Hypothalamus (tissue), 51 donors: ENCODE measurements at regions not wholly inside any gene's neighbourhood (a gene's known extent, or its start where the extent isn't known, plus 50 kb on each side); places are given as distances from the start of the nearest gene placed in this dataset.
"Not testable (repeated sequence)": the region's sequence is repeated elsewhere in the genome, so short reads cannot be mapped to it uniquely, and the experiment has no call there.

Source experiments
- DNase-seq, 51 donors: peaks; one replicate each; lab custom pipeline; 2025; lab: John Stamatoyannopoulos, UW

GRCh38 chr9:38259056-38259455, 133.4 kb upstream of the ALDH1B1 start:
- DNase-seq: no peak

GRCh38 chr9:38257626-38258215, 134.8 kb upstream of the ALDH1B1 start:
- DNase-seq: no peak

- no peak for DNase-seq
These were observed 136.0 kb upstream of the ALDH1B1 start for GRCh38 chr9:38256461-38256860.

- no peak for DNase-seq
These were observed 136.9 kb upstream of the ALDH1B1 start for GRCh38 chr9:38255599-38255998.

GRCh38 chr9:38254756-38255155, 137.7 kb upstream of the ALDH1B1 start:
- no peak for DNase-seq

GRCh38 chr9:38254151-38254550, 138.4 kb upstream of the ALDH1B1 start:
- no peak for DNase-seq

GRCh38 chr9:38253200-38253599, 139.3 kb upstream of the ALDH1B1 start:
- DNase-seq: no peak

- DNase-seq: no peak
These were observed 141.3 kb upstream of the ALDH1B1 start for GRCh38 chr9:38251036-38251860.

- DNase-seq: no peak
These were observed 142.0 kb upstream of the ALDH1B1 start for GRCh38 chr9:38250279-38251035.

GRCh38 chr9:38249587-38250210, 142.8 kb upstream of the ALDH1B1 start:
- DNase-seq: no peak

GRCh38 chr9:38249049-38249448, 143.5 kb upstream of the ALDH1B1 start:
- DNase-seq: no peak

GRCh38 chr9:38246833-38247232, 145.7 kb upstream of the ALDH1B1 start:
- no peak for DNase-seq

GRCh38 chr9:38244971-38245370, 147.5 kb upstream of the ALDH1B1 start:
- DNase-seq: no peak

GRCh38 chr9:38243993-38244392, 148.5 kb upstream of the ALDH1B1 start:
- no peak for DNase-seq

GRCh38 chr9:38242151-38242550, 150.4 kb upstream of the ALDH1B1 start:
- DNase-seq: not testable (repeated sequence)

GRCh38 chr9:38240051-38240450, 152.5 kb upstream of the ALDH1B1 start:
- DNase-seq: no peak

GRCh38 chr9:38235244-38235643, 157.3 kb upstream of the ALDH1B1 start:
- DNase-seq: no peak

- DNase-seq: no peak
These were observed 157.9 kb upstream of the ALDH1B1 start for GRCh38 chr9:38234479-38235170.

GRCh38 chr9:38233796-38234355, 158.6 kb upstream of the ALDH1B1 start:
- no peak for DNase-seq

- no peak for DNase-seq
These were observed 159.2 kb upstream of the ALDH1B1 start for GRCh38 chr9:38233343-38233742.
